ENCODE measurements at regions not wholly inside any gene's neighbourhood (a gene's known extent, or its start where the extent isn't known, plus 50 kb on each side); places are given as distances from the start of the nearest gene placed in this dataset.

DNA sequence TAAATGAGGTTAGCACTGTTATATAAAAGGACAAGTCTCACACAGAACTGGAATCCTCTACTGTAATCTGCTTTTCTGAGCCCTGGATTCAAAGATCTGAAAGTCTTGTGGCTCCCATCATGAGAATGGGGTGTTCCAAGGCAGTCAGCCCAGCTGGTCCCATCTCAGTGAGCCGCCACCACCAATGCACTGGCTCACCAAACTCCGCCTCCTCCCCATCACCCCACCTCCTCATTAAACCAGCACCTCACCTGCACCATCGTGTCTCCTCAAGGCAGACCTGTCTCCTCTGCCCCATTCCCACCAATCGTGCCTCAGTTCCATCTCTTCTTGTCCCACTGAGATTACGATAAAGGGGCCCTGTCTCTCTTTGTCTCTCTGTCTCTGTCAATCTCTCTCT lies 166.7 kb downstream of the USP12 start:
- BruUV-seq (replicated peaks) = no TSS peak
- Histone ChIP-seq H4K20me1 (replicated peaks; ENCODE audit: control insufficient read depth, insufficient read depth, low read length) (no peaks in the 10 kb centered on the region), H3K36me3 (ENCODE audit: control insufficient read depth, insufficient read depth, low read length) (no peaks in the 10 kb centered on the region), H3K4me2 (ENCODE audit: insufficient read depth, low read length) (no peak overlapping the region), H3K4me3 (no peak overlapping the region), H3K9me1 (ENCODE audit: control insufficient read depth, insufficient read depth, low read length) (no peaks in the 10 kb centered on the region), H3K27ac (ENCODE audit: extremely low read depth, low read depth, low read length) (no peak overlapping the region), H3K9me3 (replicated peaks; ENCODE audit: control insufficient read depth, insufficient read depth, low read depth, low read length) (no peaks in the 10 kb centered on the region), H2AFZ (ENCODE audit: low read depth, low read length) (no peak overlapping the region), H3K4me1 (replicated peaks in 1 of 2; ENCODE audit: control insufficient read depth in 2 of 2, insufficient read depth in 2 of 2, low read length in 2 of 2) (peaks cover 0 to 7% of the 10 kb centered on the region in 2 experiments; a peak in 3 of 5 replicates), H3K79me2 (ENCODE audit: control insufficient read depth, insufficient read depth, low read length) (no peaks in the 10 kb centered on the region), H3K27me3 (ENCODE audit: control insufficient read depth in 2 of 2, insufficient read depth in 2 of 2, low read length in 2 of 2) (peaks cover 22 to 56% of the 10 kb centered on the region in 2 experiments; a peak in 4 of 5 replicates), H3K9ac (ENCODE audit: insufficient read depth in 1 of 2, low read depth in 2 of 2, low read length in 2 of 2) (no peak overlapping the region)
- POLR2A ChIA-PET = no interaction called here
- ATAC-seq (no peak), DNase-seq (ENCODE audit: extremely low read depth in 1 of 4, low spot score in 3 of 4) (no peak), FAIRE-seq (no peak)
- CTCF ChIA-PET (ENCODE audit: low intra/inter-chr PET ratio) = no interaction called here
- 7% methylated on average over 3 of the region's 5 CpGs for WGBS (ENCODE audit: insufficient coverage, low coverage, missing lambda C conversion rate)
- in situ Hi-C loops (cut with MboI) (no loop called here), intact Hi-C loops (cut with micrococcal nuclease) (no loop called here)
- TF ChIP-seq BCOR (IDR thresholded peaks at IDR 0.05) (no peak), L3MBTL2 (IDR thresholded peaks at IDR 0.05) (no peak), ZNF41 (CRISPR knock-in tag; conservative IDR thresholded peaks at IDR 0.05) (no peak), HNRNPUL1 (IDR thresholded peaks at IDR 0.05; ENCODE audit: low read length) (no peak), POLR2AphosphoS2 (IDR thresholded peaks at IDR 0.05; ENCODE audit: low read length) (no peak), NUFIP1 (IDR thresholded peaks at IDR 0.05; ENCODE audit: partially characterized antibody) (no peak), MEF2D (tag; conservative IDR thresholded peaks at IDR 0.05; ENCODE audit: low read depth) (no peak), CHD1 (IDR thresholded peaks at IDR 0.05; ENCODE audit: low read length) (no peak), TAF15 (IDR thresholded peaks at IDR 0.05; ENCODE audit: low read depth, low read length) (no peak), ZNF121 (CRISPR knock-in tag; conservative IDR thresholded peaks at IDR 0.05) (no peak)
- TF ChIP-seq, protein P1, sequence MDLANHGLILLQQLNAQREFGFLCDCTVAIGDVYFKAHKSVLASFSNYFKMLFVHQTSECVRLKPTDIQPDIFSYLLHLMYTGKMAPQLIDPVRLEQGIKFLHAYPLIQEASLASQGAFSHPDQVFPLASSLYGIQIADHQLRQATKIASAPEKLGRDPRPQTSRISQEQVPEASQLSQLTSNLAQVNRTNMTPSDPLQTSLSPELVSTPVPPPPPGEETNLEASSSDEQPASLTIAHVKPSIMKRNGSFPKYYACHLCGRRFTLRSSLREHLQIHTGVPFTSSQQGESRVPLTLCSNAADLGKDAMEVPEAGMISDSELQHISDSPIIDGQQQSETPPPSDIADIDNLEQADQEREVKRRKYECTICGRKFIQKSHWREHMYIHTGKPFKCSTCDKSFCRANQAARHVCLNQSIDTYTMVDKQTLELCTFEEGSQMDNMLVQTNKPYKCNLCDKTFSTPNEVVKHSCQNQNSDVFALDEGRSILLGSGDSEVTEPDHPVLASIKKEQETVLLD (IDR thresholded peaks at IDR 0.05) = no peak
- TF ChIP-seq, protein P2, sequence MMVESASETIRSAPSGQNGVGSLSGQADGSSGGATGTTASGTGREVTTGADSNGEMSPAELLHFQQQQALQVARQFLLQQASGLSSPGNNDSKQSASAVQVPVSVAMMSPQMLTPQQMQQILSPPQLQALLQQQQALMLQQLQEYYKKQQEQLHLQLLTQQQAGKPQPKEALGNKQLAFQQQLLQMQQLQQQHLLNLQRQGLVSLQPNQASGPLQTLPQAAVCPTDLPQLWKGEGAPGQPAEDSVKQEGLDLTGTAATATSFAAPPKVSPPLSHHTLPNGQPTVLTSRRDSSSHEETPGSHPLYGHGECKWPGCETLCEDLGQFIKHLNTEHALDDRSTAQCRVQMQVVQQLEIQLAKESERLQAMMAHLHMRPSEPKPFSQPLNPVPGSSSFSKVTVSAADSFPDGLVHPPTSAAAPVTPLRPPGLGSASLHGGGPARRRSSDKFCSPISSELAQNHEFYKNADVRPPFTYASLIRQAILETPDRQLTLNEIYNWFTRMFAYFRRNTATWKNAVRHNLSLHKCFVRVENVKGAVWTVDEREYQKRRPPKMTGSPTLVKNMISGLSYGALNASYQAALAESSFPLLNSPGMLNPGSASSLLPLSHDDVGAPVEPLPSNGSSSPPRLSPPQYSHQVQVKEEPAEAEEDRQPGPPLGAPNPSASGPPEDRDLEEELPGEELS (CRISPR knock-in tag; IDR thresholded peaks at IDR 0.05; ENCODE audit: borderline replicate concordance) = no peak
- TF ChIP-seq, protein P3, sequence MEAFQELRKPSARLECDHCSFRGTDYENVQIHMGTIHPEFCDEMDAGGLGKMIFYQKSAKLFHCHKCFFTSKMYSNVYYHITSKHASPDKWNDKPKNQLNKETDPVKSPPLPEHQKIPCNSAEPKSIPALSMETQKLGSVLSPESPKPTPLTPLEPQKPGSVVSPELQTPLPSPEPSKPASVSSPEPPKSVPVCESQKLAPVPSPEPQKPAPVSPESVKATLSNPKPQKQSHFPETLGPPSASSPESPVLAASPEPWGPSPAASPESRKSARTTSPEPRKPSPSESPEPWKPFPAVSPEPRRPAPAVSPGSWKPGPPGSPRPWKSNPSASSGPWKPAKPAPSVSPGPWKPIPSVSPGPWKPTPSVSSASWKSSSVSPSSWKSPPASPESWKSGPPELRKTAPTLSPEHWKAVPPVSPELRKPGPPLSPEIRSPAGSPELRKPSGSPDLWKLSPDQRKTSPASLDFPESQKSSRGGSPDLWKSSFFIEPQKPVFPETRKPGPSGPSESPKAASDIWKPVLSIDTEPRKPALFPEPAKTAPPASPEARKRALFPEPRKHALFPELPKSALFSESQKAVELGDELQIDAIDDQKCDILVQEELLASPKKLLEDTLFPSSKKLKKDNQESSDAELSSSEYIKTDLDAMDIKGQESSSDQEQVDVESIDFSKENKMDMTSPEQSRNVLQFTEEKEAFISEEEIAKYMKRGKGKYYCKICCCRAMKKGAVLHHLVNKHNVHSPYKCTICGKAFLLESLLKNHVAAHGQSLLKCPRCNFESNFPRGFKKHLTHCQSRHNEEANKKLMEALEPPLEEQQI (IDR thresholded peaks at IDR 0.05) = no peak
- TF ChIP-seq, protein P4, sequence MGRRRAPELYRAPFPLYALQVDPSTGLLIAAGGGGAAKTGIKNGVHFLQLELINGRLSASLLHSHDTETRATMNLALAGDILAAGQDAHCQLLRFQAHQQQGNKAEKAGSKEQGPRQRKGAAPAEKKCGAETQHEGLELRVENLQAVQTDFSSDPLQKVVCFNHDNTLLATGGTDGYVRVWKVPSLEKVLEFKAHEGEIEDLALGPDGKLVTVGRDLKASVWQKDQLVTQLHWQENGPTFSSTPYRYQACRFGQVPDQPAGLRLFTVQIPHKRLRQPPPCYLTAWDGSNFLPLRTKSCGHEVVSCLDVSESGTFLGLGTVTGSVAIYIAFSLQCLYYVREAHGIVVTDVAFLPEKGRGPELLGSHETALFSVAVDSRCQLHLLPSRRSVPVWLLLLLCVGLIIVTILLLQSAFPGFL (CRISPR knock-in tag; IDR thresholded peaks at IDR 0.05) = no peak
- TF ChIP-seq, protein P5, sequence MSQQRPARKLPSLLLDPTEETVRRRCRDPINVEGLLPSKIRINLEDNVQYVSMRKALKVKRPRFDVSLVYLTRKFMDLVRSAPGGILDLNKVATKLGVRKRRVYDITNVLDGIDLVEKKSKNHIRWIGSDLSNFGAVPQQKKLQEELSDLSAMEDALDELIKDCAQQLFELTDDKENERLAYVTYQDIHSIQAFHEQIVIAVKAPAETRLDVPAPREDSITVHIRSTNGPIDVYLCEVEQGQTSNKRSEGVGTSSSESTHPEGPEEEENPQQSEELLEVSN (IDR thresholded peaks at IDR 0.05; ENCODE audit: borderline replicate concordance in 1 of 2, extremely low read depth in 1 of 2, insufficient read depth in 1 of 2, insufficient read length in 1 of 2, low read depth in 1 of 2, low read length in 1 of 2, poor library complexity in 1 of 2, severe bottlenecking in 1 of 2) = no peak

Data from K562 (cell line).